GM21723 (cell line): ENCODE measurements at regions not wholly inside any gene's neighbourhood (a gene's known extent, or its start where the extent isn't known, plus 50 kb on each side); places are given as distances from the start of the nearest gene placed in this dataset.

Experiments
- ATAC-seq: cut with Tn5 transposase; IDR thresholded peaks from one replicate; pipeline ENCODE4 v1.9.1; 2021; ENCODE audit warnings: mild to moderate bottlenecking, moderate library complexity; ENCODE audit not compliant: unreplicated experiment

DNA sequence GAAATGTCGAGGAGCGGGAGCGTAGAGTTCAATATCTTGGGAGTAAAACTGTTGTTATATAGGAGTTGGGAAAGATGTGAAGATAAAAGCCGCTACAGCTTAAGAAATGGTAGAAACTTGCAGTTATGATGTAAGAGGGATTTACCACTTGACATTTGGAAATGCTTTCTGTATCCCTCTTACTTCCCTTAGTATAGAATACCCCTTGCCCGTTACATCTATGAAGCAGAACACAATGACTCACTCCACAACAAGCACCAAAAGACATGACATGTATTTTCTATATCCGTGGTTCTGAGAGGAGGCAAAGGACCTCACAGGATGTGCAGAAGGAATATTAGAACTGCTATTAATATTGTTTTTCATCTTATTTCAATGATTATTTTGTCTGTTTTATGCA is 254.2 kb upstream of the NR2F2 start:
- no peak for ATAC-seq

DNA sequence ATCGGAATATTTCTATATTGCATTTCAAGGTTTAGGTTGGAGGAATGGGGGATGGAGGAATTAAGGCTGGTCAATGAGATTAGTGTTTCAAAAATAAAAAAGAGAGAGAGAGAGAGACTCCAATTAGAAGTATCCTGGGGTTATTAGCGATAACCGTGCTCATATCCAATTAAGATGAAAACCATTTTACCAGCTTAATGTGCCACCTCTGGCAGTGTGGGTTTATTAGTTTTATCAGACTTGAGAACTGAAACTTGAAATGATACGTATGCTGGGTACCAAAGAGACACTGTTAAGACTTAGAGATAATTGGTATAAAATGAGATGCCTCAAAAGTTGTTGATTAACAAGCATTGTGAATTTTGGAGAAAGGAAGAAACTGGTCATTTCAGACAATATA is 251.5 kb upstream of the NR2F2 start:
- ATAC-seq = no peak

DNA sequence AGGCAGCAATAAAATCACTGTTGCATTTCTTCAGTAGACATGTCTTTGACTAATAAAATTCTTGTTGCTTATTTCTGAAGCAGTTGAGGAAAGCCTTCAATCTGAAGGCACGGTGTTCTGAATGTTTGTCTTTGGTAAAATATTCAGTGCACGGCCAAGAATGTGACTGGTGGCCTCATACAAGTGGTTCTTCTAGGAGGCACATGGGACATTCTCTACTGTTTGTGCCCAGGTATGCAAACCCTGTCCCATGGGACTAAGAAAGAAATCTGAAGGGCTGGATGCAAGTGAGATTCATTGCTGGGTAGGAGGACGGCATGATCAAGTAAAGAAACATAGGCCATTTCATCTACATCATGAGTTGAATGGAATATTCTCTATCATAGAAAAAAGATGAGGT is 250.6 kb upstream of the NR2F2 start:
- no peak for ATAC-seq

DNA sequence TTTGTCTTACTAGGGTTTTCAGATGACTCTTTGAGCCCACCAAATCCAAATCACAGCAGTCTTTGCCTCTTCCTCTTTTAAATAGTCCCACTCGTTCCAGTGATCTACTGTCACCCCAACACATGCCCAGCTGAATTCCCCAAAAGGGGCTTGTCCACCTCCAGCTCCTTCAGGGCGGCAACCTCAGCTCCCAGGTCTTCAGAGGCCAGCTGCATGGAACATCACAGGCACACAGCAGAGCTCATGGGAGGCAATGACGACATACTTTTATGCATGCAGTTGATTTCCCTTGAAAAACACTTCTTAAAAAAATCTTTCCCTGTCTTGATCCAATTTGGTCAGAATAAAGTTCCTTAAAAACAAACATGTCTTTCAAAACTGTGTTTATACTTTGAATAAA is 244.3 kb upstream of the NR2F2 start:
- ATAC-seq = no peak

DNA sequence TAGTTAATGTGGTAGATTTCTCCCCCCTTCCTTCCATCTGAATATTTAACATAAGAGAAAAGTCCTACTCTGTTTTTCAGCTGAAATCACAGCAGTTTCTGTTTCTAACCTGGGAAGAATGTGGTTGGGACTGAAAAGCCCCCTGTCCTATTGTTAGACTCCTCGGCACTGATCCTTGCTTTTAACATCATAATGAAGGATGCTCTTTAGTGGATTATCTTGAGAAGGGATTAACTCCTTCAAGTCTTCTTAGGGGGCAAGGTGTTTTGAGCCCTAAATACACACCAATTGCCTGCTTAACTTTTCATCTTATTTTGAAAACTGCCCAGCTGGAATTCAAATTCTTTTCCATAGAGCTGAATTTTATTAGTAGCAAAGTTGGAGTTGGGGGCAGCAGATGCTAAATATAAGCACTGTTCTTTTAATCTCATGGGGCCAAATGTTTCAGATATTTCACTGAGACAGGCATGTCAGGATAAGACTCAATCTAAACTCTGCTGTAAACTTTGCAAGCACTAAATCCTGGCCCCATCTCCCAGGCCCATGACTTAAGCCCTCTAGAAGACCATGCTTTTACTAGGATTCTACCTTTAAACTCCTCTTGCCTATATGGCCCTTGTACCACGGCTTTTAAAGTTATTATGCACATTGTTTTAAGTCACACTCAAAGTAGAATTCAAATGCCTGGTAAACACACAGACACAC is 243.2 kb upstream of the NR2F2 start:
- no peak for ATAC-seq

DNA sequence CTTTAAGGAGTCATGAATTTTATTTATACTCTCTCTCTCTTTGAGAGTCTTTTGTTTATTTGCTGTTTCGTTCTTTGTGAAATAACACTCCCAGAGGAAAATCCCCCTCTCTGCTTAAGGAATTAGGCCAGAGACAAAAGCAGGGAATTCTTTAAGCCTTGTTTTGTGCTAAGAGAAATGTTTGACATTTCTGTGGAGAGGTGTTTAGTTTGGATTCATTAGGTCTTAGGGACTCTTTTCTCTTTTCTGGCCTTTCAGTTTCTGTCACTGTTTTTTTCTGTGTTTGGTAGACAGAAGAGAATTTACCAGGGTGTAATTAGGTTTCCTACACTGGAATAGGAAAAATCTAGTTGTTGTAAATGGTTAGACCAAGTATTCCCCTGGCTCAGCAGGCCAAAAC is 241.8 kb upstream of the NR2F2 start:
- no peak for ATAC-seq

DNA sequence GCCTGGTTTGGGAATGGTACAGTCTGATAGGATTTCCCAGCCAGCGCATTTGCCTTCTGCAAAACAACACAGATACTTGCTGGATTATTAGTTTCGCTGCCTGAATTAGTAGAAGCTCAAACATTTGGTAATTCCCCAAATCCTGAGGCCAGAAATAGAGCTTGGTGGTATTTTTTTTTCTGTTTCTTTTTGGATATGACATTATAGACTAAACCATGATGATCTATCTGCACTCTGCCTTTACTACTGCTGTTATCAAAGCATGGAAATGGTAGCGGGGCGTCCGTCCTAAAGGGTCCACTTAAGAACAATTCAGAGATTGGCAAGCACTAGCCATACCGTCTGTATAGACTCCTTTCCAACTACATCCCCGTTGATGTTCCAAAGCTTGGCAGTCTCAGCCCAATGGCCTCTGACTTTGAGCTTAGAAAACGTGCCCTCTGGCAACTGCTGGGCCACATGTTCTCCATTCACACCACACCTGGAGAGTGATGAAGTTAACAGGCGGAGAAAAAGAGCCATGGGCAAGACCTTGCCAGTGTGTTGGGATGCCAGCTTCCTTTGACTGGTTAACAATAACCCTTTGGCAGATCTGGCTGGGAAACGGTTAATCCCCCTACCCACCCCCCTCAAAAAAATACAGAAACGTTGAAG is 241.0 kb upstream of the NR2F2 start:
- ATAC-seq = no peak

DNA sequence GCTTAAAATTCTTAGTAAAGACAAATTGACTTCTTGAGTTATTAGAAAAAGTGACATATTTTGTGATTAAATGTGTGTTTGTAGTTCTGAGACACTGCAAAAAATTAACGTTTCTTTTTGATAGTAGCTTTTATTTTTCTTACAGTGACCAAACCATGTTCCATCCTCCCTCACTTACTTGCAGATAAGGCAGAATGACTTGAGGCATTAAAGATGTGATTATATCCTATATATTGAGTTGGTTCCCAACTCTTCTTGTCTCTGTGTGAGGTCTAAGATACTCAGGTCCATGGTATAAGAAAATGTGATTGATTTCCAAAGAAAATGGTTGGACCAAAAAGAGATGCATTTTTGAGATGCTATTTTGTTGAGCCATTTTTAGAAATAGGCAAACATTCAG is 238.3 kb upstream of the NR2F2 start:
- ATAC-seq = no peak

DNA sequence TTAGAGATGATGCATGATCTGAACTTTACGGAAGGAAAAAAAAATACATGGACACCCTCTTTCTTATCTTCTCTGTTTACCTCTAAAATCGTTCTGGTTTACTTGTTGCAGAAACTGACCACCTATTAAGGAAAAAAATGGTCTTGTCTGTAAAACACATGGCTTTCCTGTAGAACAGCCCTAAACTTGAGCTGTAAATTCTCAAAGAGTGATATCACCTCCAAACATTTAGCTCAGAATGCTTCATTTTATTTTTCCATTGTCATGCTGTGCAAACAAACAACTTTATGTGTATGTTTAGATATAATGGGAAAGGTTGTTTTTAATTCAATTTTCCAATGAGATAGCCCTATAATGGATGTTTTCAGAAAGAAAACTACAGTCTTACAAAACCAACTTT is 237.4 kb upstream of the NR2F2 start:
- ATAC-seq = no peak

DNA sequence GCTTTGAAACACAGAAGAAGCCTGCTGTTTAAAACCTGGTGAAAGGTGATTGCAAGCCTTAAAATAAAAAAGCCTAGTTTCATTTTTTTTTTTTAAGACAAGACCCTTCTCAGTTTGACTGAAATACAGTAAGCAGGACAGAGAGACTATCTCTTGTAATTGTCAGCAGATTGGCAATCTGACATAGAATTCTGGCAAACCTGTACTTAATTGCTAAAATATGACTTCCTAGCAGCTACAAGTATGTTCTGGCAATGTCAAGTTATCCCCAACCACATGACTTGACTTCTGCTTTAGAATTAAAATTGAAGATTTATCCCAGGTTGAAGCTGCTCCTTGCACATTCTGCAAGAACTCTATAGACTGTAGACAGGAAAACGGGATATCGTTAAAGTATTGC is 232.8 kb upstream of the NR2F2 start:
- ATAC-seq = no peak

DNA sequence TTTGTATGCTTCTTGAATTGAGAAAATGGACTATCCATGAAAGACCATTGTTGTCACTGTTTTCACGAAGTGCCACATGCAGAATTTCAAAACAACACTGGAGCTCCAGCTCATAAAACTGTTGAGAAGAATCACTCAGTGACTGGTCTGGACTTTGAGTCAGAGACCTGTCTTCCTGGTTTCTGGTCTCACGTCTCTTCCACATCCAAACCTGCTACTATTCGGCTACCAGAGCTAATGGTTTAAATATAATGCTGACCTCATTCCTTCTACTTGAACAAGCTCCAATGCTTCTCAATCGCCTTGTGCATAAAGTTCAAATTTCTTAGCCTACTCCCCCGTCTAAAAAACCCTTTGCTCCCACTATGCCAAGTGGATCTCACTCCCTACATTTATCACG is 227.9 kb upstream of the NR2F2 start:
- ATAC-seq = no peak

DNA sequence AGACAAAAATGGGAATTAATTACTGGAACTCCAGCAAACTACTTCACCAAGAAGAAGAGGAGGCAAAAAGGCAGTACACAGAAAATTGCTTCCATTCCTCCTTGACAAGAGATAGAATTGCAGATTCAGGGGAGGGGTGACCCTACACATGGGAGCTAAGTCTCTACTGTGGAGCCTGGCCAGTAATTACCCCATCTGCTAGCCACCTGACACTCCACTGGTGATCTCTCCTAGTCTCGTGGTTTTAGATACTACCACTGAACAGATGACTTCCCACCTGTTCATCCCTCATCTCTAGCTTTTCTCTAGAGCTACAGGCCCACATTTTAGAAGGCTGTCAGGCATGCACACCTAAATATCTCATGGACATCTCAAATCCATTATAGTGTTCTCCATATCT is 224.3 kb upstream of the NR2F2 start:
- no peak for ATAC-seq

DNA sequence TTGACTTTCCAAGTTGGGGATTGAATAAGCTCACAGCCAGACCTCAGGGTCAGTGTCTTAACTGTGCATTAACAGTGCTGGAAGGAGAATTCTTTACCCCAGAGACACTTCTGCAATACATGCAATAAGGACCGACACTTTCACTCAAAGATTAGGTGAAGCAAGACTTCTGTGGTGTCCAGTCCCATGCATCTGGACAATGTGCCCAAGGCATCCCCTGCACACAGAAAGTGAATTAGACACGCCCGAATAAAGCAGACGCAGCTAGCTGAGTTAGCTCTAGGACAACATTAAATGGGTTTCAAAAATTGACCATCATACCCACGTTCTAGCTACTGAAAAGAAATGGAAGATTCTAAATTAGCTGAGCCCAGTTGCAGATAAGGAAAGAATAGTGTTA is 223.9 kb upstream of the NR2F2 start:
- ATAC-seq = no peak

DNA sequence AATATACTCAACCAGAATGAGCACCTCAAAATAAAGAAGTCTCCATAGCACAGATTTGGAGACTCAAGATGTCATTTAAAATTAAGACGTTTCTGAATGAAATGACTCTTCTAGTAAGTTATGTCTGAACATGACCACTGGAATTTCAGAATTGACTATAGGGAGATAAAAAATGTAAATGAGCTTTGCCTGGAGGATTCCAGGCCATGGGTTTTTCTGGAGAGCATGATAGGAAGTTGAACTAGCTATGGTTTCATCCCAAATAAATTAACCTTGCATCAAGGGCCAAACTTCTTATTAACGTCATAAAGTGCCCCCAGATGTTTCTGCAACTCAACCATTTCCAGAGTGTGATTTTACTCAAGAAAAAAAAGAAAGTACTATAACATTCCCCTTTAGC is 222.6 kb upstream of the NR2F2 start:
- ATAC-seq = no peak

DNA sequence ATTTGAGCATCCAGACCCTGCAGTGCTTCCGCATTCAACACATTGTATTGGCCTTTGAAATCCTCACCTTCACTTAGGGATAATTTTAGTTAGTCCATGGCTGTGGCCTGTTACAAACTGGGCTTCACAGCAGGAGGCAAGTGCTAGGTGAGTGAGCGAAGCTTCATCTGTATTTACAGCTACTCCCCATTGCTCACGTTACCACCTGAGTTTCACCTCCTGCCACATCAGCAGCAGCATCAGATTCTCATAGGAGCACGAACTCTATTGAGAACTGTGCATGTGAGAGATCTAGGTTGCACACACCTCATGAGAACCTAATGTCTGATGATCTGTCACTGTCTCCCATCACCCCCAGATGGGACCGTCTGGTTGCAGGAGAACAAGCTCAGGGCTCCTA is 222.1 kb upstream of the NR2F2 start:
- no peak for ATAC-seq

DNA sequence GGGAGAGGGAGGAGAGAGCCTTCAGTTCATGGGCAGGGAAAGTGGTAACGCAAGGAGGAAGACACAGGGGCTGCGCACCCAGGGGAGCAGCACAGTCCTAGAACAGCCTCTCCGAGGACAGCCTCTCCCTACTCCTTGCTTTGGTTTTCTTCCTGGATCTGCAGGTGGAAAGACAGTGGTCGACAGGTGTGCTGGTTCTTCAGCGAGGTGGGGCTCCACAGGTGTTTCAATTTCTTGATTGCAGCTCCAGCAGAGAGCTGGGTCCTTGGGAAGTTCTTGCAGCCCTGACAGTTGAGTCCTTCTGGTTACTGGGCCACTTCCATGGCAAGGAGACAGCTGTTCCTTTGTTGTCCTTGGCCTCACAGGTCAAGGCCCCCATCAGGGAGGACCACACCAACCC is 220.7 kb upstream of the NR2F2 start:
- no peak for ATAC-seq

DNA sequence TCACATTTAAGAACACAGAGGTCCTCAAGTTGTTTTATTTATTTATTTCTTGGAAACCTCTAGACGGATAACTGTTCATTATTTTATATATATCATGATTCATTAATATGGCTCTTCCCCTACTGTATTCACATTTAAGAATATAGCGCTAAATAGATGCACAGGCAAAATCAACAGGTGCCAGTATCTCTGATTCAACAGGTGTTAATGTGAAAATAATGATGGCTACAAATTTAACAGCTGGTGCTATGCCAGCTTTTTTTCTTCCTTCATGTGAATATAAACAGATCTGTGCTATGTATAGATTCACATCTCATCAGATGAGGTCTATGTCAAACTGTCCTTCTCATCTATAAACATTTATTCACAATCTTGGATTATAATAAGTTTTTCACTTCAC is 218.5 kb upstream of the NR2F2 start:
- ATAC-seq = no peak

DNA sequence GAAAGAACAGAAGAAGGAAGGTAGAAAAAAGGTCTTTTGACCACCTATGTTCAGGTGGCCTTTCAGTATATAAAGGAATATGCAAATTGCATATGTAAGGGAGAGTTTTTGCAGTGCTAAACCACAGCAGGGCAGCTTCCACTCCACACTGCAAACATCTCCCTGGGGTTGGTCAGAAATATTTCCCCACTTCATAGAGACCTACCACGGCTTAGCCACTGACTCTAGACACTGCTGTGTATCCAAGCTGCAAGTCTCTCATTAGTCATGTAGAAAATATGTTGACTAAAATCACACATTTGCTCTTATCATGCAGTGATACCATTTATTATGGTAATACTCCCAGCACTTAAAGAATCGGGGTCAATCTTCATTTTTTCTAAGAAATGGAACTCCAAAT is 214.9 kb upstream of the NR2F2 start:
- no peak for ATAC-seq

DNA sequence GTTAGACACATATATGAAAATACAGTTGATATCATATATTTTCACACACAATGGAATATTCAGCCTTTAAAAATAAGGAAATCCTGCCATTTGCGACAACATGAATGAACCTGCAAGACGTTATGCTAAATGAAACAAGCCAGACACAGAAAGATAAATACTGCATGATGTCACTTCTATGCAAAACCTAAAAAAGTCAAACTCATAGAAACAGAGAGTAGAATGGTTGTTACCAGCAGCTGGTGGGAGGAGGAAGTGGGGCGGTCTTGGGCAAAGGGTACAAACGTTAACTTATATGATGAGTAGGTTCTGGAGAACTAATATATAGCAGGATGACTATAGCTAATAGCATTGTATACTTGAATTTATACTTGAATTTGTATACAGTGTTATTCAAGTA is 213.2 kb upstream of the NR2F2 start:
- ATAC-seq = no peak

DNA sequence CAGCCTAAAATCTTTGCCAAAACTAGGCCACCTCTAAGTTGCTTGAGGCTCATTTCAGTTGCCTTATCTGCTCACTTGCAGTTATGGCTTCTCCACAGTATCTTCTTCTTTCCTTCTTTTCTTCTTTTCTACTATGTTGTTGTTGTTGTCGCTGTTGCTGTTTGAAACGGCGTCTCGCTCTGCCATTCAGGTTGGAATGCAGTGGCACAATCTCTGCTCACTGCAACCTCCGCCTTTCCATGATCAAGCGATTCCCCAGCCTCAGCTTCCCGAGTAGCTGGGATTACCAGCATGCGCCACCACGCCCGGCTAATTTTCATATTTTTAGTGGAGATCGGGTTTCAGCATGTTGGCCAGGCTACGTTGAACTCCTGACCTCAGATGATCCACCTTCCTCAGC is 210.8 kb upstream of the NR2F2 start:
- ATAC-seq = no peak

DNA sequence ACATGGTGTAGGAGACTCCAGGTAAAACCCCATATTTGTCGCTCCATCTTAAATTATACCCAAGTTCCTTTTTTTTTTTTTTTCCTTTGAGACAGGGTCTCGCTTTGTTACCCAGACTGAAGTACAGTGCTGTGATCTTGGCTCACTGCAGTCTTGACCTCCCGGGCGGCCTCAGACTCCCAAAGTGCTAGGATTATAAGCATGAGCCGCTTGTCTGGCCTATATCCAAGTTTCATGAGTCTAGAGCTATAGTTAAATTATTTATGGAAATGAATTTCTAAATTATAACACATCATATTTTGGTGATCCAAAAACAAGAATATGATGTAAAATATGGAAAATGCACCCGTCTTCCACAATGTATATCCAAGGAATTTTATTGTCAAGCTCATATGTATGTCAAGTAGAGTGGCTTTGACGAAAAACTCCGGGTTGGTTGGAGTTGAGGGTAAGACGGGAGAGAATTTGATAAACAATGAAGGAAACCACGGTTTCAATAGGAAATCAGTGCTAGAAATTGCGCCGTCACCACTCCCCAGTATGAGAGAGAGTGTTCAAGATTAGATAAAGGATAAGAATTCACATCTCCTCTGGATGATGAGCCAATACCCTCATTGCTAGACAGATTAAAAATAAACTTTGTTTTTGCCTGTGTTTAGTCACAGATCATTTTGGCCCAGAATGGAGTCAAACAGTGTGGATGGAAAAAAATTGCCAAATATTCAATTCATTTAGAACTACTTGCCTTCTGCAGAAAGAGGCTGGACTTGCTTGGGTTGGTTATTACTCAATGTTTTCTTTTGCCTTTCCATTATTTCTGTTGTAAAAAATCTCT is 209.2 kb upstream of the NR2F2 start:
- no peak for ATAC-seq
